PC-9 (cell line): ENCODE measurements at regions not wholly inside any gene's neighbourhood (a gene's known extent, or its start where the extent isn't known, plus 50 kb on each side); places are given as distances from the start of the nearest gene placed in this dataset.

ENCODE experiments used
- BruUV-seq: library from RNA; stranded (reverse); fragments of 400-500 nt; replicated peaks from 2 replicates; lab custom pipeline; 2021; lab: Mats Ljungman, UMichigan
- CTCF ChIA-PET: fragments of 300-600 bp; sonication (Branson Sonifier 250); formaldehyde crosslinking; loops from one replicate; lab custom pipeline; 2022; ENCODE audit warnings: antibody characterized with exemption; lab: Charles Lee
- POLR2A ChIA-PET: fragments of 300-600 bp; sonication (Branson Sonifier 250); formaldehyde crosslinking; loops from one replicate; lab custom pipeline; 2022; ENCODE audit warnings: antibody characterized with exemption; ENCODE audit not compliant: unreplicated experiment; lab: Charles Lee
- DNase-seq, 2 experiments: peaks; one replicate each; pipeline versions ENCODE4 v3.0.0 to v3.0.0-alpha.2; 2015 to 2022; ENCODE audit warnings: mixed read lengths in 1 of 2
- H2AFZ ChIP-seq: fragments of 200-600 bp; sonication (generic); 2 replicates; pipeline ENCODE4 v1.8.1; 2017; ENCODE audit warnings: antibody characterized with exemption
- H3F3A ChIP-seq: fragments of 200-600 bp; sonication (generic); 2 replicates; pipeline ENCODE4 v1.8.1; 2017; ENCODE audit warnings: antibody characterized with exemption, mild to moderate bottlenecking, low read depth; ENCODE audit not compliant: insufficient read depth
- H3K27ac ChIP-seq: fragments of 200-600 bp; sonication (generic); 2 replicates; pipeline ENCODE4 v1.6.1; 2016; ENCODE audit warnings: mixed run types
- H3K27me3 ChIP-seq: fragments of 200-600 bp; sonication (generic); 2 replicates; pipeline ENCODE4 v1.6.1; 2016; ENCODE audit warnings: low read depth, mixed run types; ENCODE audit not compliant: insufficient read depth
- H3K36me3 ChIP-seq: fragments of 200-600 bp; sonication (generic); 2 replicates; pipeline ENCODE4 v1.6.1; 2016; ENCODE audit warnings: low read depth, mixed run types
- H3K4me1 ChIP-seq: fragments of 200-600 bp; sonication (generic); replicated peaks from 2 replicates; pipeline ENCODE4 v1.6.1; 2016; ENCODE audit warnings: mixed run types; ENCODE audit not compliant: insufficient read depth
- H3K4me2 ChIP-seq: fragments of 200-600 bp; sonication (generic); 2 replicates; pipeline ENCODE4 v1.6.1; 2017; ENCODE audit warnings: mixed run types
- H3K4me3 ChIP-seq: fragments of 200-600 bp; sonication (generic); 2 replicates; pipeline ENCODE4 v1.6.1; 2016; ENCODE audit warnings: mixed run types
- H3K79me2 ChIP-seq: fragments of 200-600 bp; sonication (generic); 2 replicates; pipeline ENCODE4 v1.6.1; 2017; ENCODE audit warnings: low read depth, mixed run types
- H3K9me2 ChIP-seq: fragments of 200-600 bp; sonication (generic); 2 replicates; pipeline ENCODE4 v1.8.1; 2017; ENCODE audit warnings: mild to moderate bottlenecking; ENCODE audit not compliant: insufficient read depth
- H3K9me3 ChIP-seq: fragments of 200-600 bp; sonication (generic); 2 replicates; pipeline ENCODE4 v1.8.1; 2016; ENCODE audit warnings: low read depth; ENCODE audit not compliant: insufficient read depth
- H4K20me1 ChIP-seq: fragments of 200-600 bp; sonication (generic); 2 replicates; pipeline ENCODE4 v1.8.1; 2017; ENCODE audit not compliant: insufficient read depth
- CTCF ChIP-seq: fragments of 200-600 bp; sonication (generic); conservative IDR thresholded peaks from 2 replicates; pipeline ENCODE4 v1.6.1; 2017; ENCODE audit warnings: mixed run types, antibody characterized with exemption, mild to moderate bottlenecking, moderate library complexity
- EZH2 ChIP-seq: fragments of 200-600 bp; sonication (generic); IDR thresholded peaks from 2 replicates; pipeline ENCODE4 v1.8.0; 2017; ENCODE audit warnings: antibody characterized with exemption, low read depth
- intact Hi-C: fragments of 100-400 bp; cut with micrococcal nuclease; formaldehyde crosslinking; loops from one replicate; pipeline ENCODE4 v1.10.0; 2022; ENCODE audit not compliant: unreplicated experiment

DNA sequence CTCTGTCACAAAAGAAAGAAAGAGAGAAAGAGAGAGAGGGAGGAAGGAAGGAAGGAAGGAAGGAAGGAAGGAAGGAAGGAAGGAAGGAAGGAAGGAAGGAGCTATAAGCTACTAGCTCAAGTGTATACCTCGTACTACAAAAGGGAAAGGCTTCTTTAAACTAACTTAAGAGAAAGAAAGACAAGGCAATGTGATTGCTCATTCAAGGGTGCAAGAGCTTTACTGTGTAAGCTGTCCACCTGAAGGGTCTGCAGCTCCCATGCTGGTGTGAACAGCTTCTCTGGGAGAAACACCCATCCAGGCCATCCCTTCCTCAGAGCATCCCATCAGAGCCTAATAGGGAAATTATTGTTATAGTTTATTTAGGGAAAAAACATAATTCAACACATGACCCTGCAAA is 286.1 kb upstream of the ID2 start:
- intact Hi-C loops = no loop called here
- H3K27ac ChIP-seq = no peak overlapping the region
- TF ChIP-seq CTCF (no peak), EZH2 (no peak)
- POLR2A ChIA-PET = no interaction called here
- no peak overlapping the region for H2AFZ ChIP-seq
- H3K4me2 ChIP-seq = no peak overlapping the region
- H3K79me2 ChIP-seq = no peaks in the 10 kb centered on the region
- peaks cover 5% of the 10 kb centered on the region for H3F3A ChIP-seq
- H3K27me3 ChIP-seq = peaks cover 60% of the 10 kb centered on the region
- no peak overlapping the region for H3K4me3 ChIP-seq
- H3K9me3 ChIP-seq = no peaks in the 10 kb centered on the region
- CTCF ChIA-PET = no interaction called here
- no TSS peak for BruUV-seq
- no peaks in the 10 kb centered on the region for H3K4me1 ChIP-seq
- H3K9me2 ChIP-seq = no peaks in the 10 kb centered on the region
- no peaks in the 10 kb centered on the region for H3K36me3 ChIP-seq
- DNase-seq = no peak
- no peaks in the 10 kb centered on the region for H4K20me1 ChIP-seq

DNA sequence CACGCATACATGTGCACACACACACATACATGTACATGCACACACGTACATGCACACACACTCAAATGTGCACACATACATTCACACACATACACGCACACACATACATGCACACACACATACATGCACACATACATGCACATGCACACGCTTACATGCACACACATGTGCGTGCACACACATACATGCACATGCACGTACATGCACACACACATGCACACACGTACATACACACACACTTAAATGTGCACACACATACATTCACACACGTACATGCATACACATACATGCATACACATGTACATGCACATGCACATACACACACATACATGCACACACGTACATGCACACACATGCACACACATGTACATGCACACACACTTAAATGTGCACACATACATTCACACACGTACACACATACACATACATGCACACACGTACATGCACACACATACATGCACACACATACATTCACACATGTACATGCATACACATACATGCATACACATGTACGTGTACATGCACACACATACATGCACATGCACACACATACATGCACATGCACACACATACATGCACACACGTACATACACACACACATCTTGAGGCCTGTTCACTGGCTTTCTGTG is 283.7 kb upstream of the ID2 start:
- H3K4me3 ChIP-seq = no peak overlapping the region
- H3K79me2 ChIP-seq = no peaks in the 10 kb centered on the region
- no peaks in the 10 kb centered on the region for H3K36me3 ChIP-seq
- BruUV-seq = no TSS peak
- peaks cover 5% of the 10 kb centered on the region for H3F3A ChIP-seq
- H3K9me3 ChIP-seq = no peaks in the 10 kb centered on the region
- intact Hi-C loops = no loop called here
- DNase-seq = no peak
- no peaks in the 10 kb centered on the region for H4K20me1 ChIP-seq
- no peak overlapping the region for H3K4me2 ChIP-seq
- H3K4me1 ChIP-seq = no peaks in the 10 kb centered on the region
- no peak overlapping the region for H3K27ac ChIP-seq
- ChIA-PET CTCF (no interaction called here), POLR2A (no interaction called here)
- no peak overlapping the region for H2AFZ ChIP-seq
- TF ChIP-seq EZH2 (no peak), CTCF (no peak)
- H3K9me2 ChIP-seq = no peaks in the 10 kb centered on the region
- peaks cover 64% of the 10 kb centered on the region for H3K27me3 ChIP-seq

DNA sequence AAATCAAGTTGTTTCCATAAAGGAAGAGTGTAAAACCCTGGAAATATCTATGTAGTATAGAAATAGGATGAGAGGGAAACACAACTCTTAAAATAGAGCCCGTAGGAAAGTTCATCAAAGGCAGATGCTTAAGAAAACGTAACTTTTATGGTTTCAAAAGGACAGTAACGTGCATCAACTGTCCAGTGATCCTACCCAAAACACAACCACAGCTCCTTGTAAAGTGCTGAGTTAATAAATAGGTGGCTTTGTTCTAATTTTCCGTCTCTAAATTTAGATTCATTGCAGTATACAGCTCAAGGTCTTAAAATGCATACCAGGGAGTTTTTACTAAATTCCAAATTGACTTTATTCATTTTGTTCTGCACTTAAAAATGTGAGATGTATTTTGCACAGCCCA is 282.1 kb upstream of the ID2 start:
- TF ChIP-seq CTCF (no peak), EZH2 (no peak)
- ChIA-PET CTCF (no interaction called here), POLR2A (no interaction called here)
- Histone ChIP-seq H3K4me3 (no peak overlapping the region), H2AFZ (no peak overlapping the region), H4K20me1 (no peaks in the 10 kb centered on the region), H3K9me3 (no peaks in the 10 kb centered on the region), H3K79me2 (no peaks in the 10 kb centered on the region), H3K9me2 (no peaks in the 10 kb centered on the region), H3F3A (peaks cover 5% of the 10 kb centered on the region), H3K4me2 (no peak overlapping the region), H3K36me3 (no peaks in the 10 kb centered on the region), H3K27me3 (peaks cover 57% of the 10 kb centered on the region; the same call in 1 of the 2 replicates), H3K27ac (no peak overlapping the region), H3K4me1 (no peaks in the 10 kb centered on the region)
- intact Hi-C loops = no loop called here
- BruUV-seq = no TSS peak
- DNase-seq = no peak
